ENCODE measurements at regions not wholly inside any gene's neighbourhood (a gene's known extent, or its start where the extent isn't known, plus 50 kb on each side); places are given as distances from the start of the nearest gene placed in this dataset.
"Not testable (repeated sequence)": the region's sequence is repeated elsewhere in the genome, so short reads cannot be mapped to it uniquely, and the experiment has no call there.

DNA sequence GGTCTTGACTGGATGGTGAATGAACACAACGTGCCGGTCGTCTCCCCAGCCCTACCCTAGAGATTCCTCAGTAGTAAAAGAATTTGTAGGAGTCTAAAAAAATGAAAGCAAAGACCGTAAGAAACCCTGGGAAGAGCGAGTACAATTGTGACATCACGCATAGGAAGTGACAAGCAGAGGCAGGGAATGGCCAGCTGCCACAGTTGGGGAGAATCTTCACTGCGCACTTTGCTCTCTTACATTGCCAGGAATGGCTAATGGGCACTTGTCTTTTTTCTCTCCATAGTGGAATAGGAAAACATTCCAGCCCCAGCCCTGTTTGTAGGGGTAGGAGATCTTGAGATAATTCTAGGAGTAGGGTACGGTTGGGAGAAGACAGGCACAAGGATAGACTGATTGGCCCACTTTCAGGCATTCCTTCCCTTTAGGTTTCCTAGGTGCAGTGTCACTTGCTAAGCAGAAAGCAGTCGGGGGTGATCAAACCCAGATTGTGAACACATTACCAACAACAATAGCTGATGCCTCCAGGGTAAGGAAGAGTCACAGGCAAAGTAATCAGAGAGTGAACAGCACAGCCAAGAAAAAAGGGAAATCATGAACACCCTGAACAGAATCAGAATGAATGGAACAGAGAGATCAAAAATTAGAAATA lies 302.7 kb downstream of the MAN2A1 start:
- DNase-seq = no peak

DNA sequence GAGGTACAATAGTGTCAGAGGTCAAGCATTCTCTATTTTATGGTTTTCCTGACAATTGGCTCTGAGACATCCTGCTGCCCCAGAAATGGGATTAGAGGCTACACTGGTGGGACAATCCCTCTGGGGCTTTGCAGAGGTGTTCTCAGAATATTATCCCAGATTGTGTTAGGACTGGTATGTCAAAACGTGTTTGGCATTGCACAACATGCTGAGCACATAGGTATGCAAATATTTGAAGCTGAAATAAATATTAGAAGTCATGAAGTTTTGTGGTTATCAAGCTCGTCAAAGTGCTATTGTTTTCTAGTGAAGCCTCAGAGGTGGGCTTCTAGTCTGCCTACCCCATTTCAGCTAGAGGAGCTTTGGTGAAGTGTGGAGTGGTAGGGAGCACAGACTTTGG lies 304.4 kb downstream of the MAN2A1 start:
- no peak for DNase-seq

DNA sequence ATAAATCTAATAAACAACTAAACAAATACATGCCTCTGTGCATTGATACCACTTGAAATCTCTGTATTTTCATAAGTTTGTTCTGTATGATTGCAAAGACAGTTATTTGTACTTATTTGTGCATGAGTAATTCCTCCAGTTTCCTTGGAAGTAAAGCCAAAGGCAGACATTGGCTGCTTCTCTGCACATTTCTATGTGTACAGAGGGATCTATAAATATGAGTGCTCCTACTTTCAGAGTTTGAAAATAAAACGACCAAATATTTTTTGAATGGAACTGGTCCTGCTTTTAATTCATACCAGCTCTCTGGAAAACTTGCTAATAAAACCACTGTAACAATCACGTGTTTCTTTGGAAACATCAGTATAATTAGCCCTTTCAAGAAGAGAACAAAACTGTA lies 306.5 kb downstream of the MAN2A1 start:
- DNase-seq = no peak

DNA sequence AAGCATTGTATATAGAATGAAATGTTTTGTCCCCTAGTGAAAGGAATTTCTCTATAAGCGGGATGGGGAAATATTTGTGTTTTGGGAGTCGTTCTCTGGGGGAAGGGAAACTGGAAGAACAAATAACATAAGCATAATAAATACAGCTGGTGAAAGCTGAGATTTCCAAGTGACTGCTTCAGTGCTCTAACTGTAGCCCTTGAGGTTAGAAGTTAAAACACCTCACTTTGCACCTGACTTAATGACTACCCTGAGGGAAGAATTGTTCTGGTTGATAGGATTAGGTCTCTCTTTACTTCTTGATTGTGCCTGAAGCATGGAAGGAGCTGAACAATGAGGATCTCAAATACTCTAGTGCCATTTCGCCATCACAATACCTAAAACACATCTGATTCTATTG lies 307.4 kb downstream of the MAN2A1 start:
- no peak for DNase-seq

DNA sequence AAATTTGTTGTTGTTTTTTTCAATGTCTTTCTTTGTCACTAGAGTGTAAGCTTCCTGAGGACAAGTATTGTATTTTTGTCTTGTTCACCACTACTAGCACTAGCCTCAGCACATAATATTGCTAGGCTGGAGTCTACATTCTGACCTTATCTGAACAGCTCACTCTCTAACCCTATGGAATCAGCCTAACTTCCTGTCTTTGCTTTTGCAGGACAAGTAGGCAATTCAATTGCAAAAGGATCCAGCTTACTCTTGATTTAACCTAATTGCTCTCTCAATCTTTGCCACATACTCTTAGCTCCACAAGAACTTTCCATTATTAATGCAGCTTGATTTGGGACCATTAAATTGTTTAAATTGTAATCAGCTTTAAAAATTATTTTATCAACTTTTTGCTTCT lies 308.5 kb downstream of the MAN2A1 start:
- no peak for DNase-seq

DNA sequence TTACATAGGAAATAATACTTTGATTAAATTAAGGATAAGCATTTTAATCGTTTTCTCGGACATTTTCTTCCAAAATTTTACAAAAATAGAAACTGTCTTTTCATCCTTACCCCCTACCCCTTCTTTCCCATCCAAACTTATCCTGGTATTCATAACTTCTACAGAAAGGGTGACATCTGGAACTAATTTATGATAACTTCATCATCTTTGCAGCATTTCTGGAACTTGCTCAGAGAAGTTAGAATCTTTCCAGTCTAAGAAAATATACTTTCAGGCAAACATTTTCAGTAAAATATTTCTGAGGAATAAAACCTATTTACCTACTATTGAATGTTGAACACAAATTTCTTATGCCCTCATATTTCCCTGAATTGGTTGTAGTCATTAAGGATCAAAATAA lies 309.0 kb downstream of the MAN2A1 start:
- DNase-seq = no peak

DNA sequence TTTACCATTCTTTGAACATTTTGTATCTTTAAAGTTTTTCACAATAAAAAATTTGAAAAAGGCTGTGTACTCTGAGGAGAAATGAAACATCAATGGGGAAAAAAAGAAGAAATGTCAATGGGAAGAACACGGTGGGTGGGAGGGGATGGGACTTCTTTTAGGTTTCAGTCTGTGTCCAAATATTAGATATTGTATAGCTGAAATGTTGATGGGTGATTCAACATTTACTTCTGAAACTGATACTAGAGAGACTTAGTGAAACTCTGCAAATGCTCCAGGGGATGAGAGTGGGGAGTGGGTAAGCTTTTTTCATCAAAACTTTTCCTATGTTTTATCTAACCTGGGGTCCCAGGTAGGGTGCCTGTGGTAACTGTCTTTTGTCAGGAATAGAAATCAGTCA lies 311.9 kb downstream of the MAN2A1 start:
- DNase-seq = no peak

DNA sequence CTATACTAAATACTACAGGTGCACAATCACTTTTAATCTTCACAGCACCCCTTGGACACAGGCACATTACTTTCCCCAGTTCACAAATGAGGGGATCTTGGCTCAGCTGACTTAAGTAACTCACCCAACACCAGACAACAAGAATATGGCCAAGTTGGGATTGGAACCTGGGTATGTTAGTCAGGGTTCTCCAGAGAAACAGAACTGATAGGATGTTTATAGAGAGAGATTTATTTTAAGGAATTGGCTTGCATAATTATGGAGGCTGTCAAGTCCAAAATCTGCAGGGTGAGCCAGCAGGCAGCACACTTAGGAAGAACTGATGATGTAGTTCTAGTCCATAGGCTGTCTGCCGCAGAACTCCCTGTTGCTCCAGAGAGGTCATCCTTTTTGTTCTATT lies 312.9 kb downstream of the MAN2A1 start:
- no peak for DNase-seq

DNA sequence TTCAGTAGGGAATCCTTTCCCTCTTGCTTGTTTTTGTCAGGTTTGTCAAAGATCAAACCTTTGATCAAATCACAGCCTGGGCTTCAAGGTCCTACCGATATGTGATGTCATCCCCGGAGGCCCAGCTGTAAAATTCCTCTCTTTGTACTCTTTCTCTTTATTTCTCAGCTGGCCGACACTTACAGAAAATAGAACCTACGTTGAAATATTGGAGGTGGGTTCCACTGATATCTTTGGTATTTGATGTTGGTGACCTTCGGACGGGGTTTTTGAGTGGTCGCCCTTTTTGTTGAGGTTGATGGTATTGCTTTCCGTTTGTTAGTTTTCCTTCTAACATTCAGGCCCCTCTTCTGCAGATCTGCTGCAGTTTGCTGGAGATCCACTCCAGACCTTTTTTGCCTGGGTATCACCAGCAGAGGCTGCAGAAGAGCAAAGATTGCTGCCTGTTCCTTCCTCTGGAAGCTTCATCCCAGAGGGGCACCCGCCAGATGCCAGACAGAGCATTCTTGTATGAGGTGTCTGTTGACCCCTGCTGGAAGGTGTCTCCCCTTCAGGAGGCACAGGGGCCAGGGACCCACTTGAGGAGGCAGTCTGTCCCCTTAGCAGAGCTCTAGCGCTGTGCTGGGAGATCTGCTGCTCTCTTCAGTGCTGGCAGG lies 316.3 kb downstream of the MAN2A1 start:
- not testable (repeated sequence) for DNase-seq

DNA sequence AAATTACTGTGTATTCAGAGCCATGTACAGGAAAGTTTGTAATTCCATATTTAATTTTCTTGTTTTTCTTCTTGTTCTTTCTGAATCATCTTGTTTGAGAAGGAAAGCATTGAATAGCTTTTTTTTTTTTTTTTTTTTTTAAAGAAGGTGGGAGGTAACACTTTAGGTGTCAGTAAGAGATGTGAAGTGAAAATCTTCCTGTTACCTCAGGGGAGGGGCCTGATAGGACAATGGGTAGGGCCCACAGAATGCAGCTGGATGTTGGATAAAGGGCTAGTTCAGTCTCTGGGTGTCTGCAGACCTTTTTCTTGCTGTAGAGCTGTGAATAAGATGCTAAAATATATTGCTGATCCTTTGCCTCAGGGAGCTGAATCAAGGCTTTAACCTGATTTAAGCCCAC lies 317.4 kb downstream of the MAN2A1 start:
- no peak for DNase-seq

DNA sequence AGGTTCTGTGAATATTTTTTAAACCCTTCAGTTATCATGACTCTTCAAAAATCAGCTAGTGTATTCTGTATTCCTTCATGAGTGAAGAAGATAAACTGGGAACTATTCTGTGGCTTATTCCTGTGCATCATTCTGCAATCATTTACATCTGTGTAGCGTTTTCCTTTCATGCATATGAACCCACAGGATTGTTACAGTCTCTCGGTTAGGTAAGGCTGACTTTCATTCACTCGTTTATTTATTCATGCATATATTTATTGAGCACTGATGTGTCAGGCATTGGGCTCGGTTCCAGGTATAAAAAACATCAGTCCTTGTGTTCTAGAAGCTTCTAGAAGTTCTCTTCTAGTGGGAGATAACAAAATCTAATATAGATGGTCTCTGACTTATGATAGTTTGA lies 318.4 kb downstream of the MAN2A1 start:
- no peak for DNase-seq

DNA sequence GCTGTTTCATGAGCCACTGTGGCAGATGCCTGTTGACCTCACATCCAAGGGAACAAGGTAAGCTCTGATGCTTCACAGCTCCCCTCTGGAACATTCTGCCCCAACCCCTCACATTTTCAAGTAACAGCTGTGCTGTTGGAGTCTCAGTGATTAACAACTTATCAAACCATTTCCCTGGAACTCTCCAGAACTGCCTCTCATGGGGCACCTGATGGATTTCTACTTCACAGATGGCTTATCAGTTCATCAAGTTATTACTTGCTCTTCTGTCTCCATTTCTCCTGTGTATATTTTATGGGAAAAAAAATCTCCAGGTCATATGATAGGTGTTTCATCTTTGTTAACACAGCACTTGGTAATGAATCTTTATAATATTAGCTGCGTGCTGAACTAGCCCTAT lies 322.4 kb downstream of the MAN2A1 start:
- DNase-seq = no peak

DNA sequence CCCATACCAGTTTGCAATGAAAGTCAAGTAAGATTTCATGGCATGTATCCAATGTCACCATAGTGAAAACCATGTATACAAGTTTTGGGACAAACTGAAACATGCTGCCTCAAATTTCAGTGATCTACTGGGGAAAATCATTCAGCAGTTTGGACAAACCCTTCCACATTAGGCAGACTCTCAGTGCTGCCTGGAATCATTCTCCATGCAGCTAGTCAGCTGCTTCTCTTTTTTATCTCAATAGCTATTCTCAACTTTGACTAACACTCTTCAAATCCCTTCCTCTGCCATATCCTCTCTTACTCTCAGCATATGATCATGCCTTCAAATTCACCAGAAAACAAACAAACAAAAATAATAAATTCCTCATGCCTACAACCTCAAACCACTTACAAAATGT lies 323.3 kb downstream of the MAN2A1 start:
- DNase-seq = no peak

DNA sequence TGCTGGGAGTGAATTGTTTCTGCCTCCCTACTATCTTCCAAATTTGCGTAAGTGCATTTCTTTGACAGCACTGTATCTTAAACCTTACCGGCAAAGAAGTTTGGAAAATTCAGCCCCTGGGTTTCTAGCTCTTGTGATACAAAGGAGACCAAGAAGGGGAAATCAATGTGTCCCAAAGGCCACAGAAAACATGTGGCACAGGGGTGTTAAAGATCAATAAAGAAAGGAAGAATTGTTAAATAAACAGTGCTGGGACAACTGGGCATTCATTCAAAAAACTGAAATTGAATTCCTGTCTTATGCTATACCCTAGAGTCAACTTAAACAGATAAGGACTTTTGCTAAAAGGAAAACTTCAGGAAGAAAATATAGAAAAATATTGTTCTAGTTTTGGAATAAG lies 328.1 kb downstream of the MAN2A1 start:
- DNase-seq = no peak

DNA sequence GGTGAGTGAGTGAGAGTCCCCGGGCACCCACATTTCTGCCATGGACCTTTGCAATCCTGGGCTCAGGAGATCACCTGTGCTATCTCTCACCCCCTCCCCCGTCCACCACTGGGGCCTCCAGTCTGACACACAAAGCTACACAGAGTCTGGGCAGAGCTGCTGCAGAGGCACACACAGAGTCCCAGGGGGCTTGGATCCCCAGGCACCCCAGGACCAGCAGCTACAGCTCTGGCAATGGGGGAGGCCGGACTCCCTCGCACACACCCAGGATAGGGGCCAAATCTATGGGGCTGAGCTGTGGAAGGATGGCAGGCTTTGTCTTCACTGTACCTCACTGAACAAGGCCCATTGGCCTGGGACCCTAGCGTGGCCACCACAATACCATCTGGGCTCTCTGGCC lies 328.8 kb downstream of the MAN2A1 start:
- DNase-seq = no peak

DNA sequence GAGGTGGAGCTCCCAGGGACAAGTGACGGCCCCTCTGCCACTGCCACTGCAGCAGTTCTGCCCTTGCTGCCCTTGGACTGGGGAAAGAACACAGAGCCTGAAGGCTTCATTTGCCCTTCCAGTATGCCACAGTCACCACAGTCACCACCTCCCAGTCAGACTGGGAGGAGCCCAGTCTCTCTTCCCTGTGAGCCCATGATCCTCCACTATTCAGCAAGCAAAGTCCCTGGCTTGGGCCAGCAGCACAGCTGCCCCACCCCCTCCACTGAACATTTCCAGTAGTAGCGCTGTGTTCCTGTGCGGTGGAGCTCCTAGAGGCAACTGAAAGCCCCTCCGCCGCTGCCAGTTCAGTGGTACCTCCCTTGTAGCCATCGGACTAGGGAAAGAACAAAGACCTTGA lies 329.4 kb downstream of the MAN2A1 start:
- no peak for DNase-seq

DNA sequence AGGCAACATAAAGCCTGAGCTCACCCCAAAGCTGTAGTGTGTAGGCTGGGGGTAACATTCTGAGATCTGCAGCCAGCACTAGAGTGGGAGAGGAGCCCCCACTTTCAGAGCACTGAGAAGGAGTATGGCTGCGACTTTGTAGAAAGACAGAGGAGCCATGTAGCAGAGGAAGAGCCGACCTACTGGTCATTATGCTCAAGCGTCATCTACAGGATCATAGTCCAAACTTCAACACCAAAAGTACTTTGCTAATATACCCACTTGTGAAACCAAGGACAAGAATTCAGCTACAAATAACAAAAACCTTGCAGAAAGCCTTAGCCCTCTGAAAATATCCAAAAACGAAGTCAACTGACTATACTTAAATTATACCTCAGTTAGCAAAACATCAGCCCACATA lies 330.1 kb downstream of the MAN2A1 start:
- no peak for DNase-seq

DNA sequence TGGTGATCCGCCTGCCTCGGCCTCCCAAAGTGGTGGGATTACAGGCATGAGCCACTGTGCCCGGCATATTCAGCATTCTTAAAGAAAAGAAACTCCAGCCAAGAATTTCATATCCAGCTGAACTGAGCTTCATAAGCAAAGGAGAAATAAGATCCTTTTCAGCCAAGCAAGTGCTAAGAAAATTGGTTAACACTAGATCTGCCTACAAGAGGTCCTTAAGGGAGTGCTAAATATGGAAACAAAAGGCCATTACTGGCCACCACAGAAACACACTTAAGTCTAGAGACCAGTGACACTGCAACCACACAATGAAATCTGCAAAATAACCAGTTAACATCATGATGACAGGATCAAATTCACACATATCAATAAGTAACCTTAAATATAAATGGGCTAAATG lies 331.5 kb downstream of the MAN2A1 start:
- DNase-seq = no peak

DNA sequence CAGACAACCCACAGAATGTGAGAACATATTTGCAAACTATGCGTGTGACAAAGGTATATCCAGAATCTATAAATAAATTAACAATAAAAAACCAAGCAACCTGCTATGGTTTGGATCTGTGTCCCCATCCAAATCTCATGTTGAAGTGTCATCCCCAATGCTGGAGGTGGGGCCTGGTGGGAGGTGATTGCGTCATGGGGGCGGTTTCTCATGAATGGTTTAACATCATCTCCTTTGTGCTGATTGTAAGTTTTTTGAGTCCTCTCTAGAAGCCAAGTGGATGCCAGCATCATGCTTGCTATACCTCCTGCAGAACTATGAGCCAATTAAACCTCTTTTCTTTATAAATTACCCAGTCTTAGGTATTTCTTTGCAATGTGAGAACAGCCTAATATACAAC lies 335.4 kb downstream of the MAN2A1 start:
- DNase-seq = no peak

DNA sequence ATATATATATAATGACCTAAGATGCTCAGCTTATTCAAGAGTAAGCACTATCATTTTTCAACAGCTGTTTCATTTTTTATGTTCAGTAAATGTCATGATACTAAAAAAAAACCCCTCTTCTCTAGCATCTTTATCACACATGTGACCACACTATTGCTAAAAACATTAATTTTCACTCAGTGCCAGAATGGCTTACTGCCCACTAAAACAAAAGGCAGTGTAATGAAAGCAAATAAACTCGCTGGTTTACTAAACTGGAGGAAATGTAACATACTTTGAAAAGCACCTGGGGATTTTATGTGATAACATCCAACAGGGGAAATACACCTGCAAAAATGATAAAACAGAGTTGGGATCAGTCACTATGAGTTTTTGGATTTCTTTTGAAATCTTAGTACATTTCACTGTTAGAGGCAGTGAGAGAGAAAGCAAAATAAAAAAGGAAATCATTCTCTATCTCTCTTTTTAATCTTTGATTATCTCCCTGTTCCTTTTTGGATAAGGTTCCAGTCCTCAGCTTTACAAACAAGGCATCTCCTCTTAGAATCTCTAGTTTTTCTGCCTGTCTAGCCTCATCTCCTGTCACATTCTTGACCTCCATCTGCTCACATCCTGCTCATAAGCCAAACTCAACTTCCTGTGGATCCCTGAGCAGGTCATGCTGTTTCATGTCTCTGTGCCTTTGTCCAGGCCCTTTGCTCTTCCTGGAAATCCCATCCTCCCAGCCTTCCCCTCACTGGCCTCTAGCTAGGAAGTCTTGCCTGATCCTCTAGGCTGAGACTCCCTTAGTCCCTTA lies 338.0 kb downstream of the MAN2A1 start:
- DNase-seq = no peak

DNA sequence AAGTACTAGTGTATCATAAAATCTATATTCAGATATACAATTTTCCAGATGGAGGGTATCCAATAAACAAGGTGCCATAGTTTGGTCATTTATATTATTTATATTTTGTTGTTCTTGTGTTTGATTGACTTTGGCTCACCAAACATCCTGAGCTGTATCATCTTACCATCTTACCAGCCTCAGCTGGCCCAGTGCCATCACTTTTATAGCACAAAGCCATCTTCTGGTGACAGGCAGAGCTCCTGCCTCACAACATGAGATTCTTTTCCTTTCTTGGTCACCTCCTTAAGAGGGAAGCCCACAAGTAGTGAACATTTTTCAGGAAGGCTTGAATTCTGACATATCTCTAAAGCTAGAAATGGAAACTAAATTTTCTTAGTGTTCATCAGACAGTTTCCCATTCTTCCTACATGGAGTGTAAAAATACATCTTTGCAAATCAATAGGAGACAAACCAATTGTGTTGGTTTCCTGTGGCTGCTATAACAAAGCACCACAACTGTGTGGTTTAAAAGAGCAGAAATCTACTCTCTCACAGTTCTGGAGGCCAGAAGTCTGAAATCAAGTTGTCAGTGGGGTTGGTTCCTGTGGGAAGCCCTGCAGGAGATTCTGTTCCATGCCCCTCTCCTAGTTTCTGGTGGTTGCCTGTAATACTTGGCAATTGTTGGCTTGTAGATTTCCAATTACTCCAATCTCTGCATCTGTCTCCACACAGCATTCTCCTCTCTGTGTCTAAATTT lies 341.8 kb downstream of the MAN2A1 start:
- no peak for DNase-seq

DNA sequence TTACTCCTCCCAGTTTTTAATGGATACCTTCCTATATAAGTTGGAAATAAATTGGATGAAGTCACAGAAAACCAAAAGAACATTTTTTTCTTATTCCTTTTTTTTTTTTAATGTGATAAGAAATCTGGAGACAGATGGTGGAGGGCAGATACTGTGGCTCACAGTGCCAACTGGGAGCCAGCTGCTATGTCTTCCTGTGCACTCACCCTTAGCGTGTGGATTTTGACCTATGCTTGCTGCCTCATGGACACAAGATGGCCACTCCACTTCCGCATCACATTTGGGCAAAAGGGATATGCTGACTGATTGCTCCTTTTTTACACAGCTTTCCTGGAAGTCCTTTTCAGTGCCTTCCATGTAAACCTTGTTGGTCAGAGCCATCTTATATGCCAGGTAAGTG lies 342.6 kb downstream of the MAN2A1 start:
- DNase-seq = no peak

DNA sequence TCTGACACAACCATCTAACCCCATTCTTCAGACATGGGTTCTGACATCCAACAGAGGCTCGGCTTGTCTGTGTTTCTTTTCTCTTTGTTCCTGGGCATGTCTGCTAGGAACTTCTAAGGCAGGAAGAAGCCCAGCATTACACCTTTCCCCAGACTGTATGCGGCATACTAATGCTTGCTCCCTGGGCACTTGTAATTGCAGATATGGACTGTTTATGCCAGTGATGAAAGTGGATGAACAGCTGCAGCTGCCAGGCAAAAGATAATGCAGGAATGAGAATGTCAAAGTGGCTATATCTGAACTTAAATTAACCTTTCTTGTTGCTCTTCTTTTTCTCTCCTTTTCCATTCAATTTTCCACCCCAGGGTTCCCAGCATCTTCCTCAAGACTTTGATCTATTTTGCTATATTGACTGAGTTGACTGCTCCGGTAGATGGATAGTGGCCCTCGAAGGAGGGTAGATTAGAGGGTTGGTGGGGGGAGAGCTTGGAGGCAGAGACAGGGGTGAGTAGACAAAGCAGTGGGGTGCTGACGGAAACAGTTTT lies 344.4 kb downstream of the MAN2A1 start:
- DNase-seq = no peak

All from NCI-H1092 (cell line).